ENCODE measurements at regions not wholly inside any gene's neighbourhood (a gene's known extent, or its start where the extent isn't known, plus 50 kb on each side); places are given as distances from the start of the nearest gene placed in this dataset.

GRCh38 chr3:107263269-107264021, 113.8 kb upstream of the CCDC54 start:
- no peak for DNase-seq (ENCODE audit: low spot score)

- no peak for DNase-seq (ENCODE audit: low spot score)
Observed at GRCh38 chr3:107264888-107265287, 112.4 kb upstream of the CCDC54 start.

- no peak for DNase-seq (ENCODE audit: low spot score)
Observed at GRCh38 chr3:107265526-107265925, 111.7 kb upstream of the CCDC54 start.

GRCh38 chr3:107268469-107268868, 108.8 kb upstream of the CCDC54 start:
- no peak for DNase-seq (ENCODE audit: low spot score)

GRCh38 chr3:107269136-107269535, 108.1 kb upstream of the CCDC54 start:
- no peak for DNase-seq (ENCODE audit: low spot score)

- DNase-seq (ENCODE audit: low spot score) = peak; percentile 52
Observed at GRCh38 chr3:107271787-107272387, 105.4 kb upstream of the CCDC54 start.

- DNase-seq (ENCODE audit: low spot score) = no peak
Observed at GRCh38 chr3:107272471-107272870, 104.8 kb upstream of the CCDC54 start.

GRCh38 chr3:107272885-107273284, 104.4 kb upstream of the CCDC54 start:
- DNase-seq (ENCODE audit: low spot score) = no peak

- no peak for DNase-seq (ENCODE audit: low spot score)
Observed at GRCh38 chr3:107273771-107274170, 103.5 kb upstream of the CCDC54 start.

GRCh38 chr3:107275511-107275910, 101.7 kb upstream of the CCDC54 start:
- no peak for DNase-seq (ENCODE audit: low spot score)

GRCh38 chr3:107283948-107284347, 93.3 kb upstream of the CCDC54 start:
- DNase-seq (ENCODE audit: low spot score) = no peak

- DNase-seq (ENCODE audit: low spot score) = no peak
Observed at GRCh38 chr3:107284612-107285011, 92.6 kb upstream of the CCDC54 start.

- DNase-seq (ENCODE audit: low spot score) = no peak
Observed at GRCh38 chr3:107285197-107285596, 92.0 kb upstream of the CCDC54 start.

GRCh38 chr3:107289354-107289753, 87.9 kb upstream of the CCDC54 start:
- DNase-seq (ENCODE audit: low spot score) = no peak

GRCh38 chr3:107294117-107294516, 83.1 kb upstream of the CCDC54 start:
- no peak for DNase-seq (ENCODE audit: low spot score)

GRCh38 chr3:107297597-107297996, 79.6 kb upstream of the CCDC54 start:
- DNase-seq (ENCODE audit: low spot score) = no peak

GRCh38 chr3:107307205-107307604, 70.0 kb upstream of the CCDC54 start:
- DNase-seq (ENCODE audit: low spot score) = no peak

GRCh38 chr3:107308716-107309115, 68.5 kb upstream of the CCDC54 start:
- DNase-seq (ENCODE audit: low spot score) = no peak

- no peak for DNase-seq (ENCODE audit: low spot score)
Observed at GRCh38 chr3:107309312-107309711, 67.9 kb upstream of the CCDC54 start.

GRCh38 chr3:107313711-107314110, 63.5 kb upstream of the CCDC54 start:
- DNase-seq (ENCODE audit: low spot score) = no peak

- DNase-seq (ENCODE audit: low spot score) = no peak
Observed at GRCh38 chr3:107315141-107315540, 62.1 kb upstream of the CCDC54 start.

- no peak for DNase-seq (ENCODE audit: low spot score)
Observed at GRCh38 chr3:107323723-107324122, 53.5 kb upstream of the CCDC54 start.

GRCh38 chr3:107325446-107325845, 51.8 kb upstream of the CCDC54 start:
- DNase-seq (ENCODE audit: low spot score) = no peak
